Chondrocyte (in vitro differentiated cells): ENCODE measurements at regions not wholly inside any gene's neighbourhood (a gene's known extent, or its start where the extent isn't known, plus 50 kb on each side); places are given as distances from the start of the nearest gene placed in this dataset.
"Not testable (repeated sequence)": the region's sequence is repeated elsewhere in the genome, so short reads cannot be mapped to it uniquely, and the experiment has no call there.

Experiments
- DNase-seq: peaks from one replicate; pipeline ENCODE4 v3.0.0; 2021; ENCODE audit warnings: mixed read lengths, low spot score
- H3K27ac Mint-ChIP-seq: one replicate; pipeline ENCODE4 v1.8.0; 2021; ENCODE audit warnings: mild to moderate bottlenecking, moderate library complexity, mixed read lengths; ENCODE audit not compliant: unreplicated experiment
- H3K27me3 Mint-ChIP-seq: 2 replicates; pipeline ENCODE4 v1.8.0; 2021; ENCODE audit warnings: low read depth, mixed read lengths
- H3K36me3 Mint-ChIP-seq: 2 replicates; pipeline ENCODE4 v1.8.0; 2021; ENCODE audit warnings: low read depth, mixed read lengths
- H3K4me1 Mint-ChIP-seq: 2 replicates; pipeline ENCODE4 v1.8.0; 2021; ENCODE audit warnings: low read depth, mild to moderate bottlenecking, mixed read lengths
- H3K4me3 Mint-ChIP-seq: one replicate; pipeline ENCODE4 v1.8.0; 2021; ENCODE audit warnings: mild to moderate bottlenecking, moderate library complexity, mixed read lengths; ENCODE audit not compliant: unreplicated experiment
- H3K9me3 Mint-ChIP-seq: 2 replicates; pipeline ENCODE4 v1.8.0; 2021; ENCODE audit warnings: low read depth, mixed read lengths
- CTCF ChIP-seq: fragments of 200-600 bp; sonication (generic); IDR thresholded peaks from 2 replicates; pipeline ENCODE4 v1.5.0; 2021; ENCODE audit warnings: antibody characterized with exemption, mild to moderate bottlenecking, moderate library complexity

- Mint-ChIP-seq H3K27me3 (peaks cover 4% of the 10 kb centered on the region), H3K27ac (no peak overlapping the region), H3K4me1 (peaks cover 6% of the 10 kb centered on the region), H3K4me3 (no peak overlapping the region), H3K36me3 (no peaks in the 10 kb centered on the region), H3K9me3 (no peaks in the 10 kb centered on the region)
- DNase-seq: no peak
- TF ChIP-seq CTCF: no peak
Measured at GRCh38 chr3:25844891-25845290, 55.0 kb downstream of the OXSM start.

GRCh38 chr3:25846282-25846681 lies 56.4 kb downstream of the OXSM start:
- no peaks in the 10 kb centered on the region for H3K9me3 Mint-ChIP-seq
- no peak overlapping the region for H3K4me3 Mint-ChIP-seq
- H3K4me1 Mint-ChIP-seq: peaks cover 7% of the 10 kb centered on the region

GRCh38 chr3:25849091-25849490 lies 59.2 kb downstream of the OXSM start:
- no peak for TF ChIP-seq CTCF
- H3K27ac Mint-ChIP-seq: no peak overlapping the region
- H3K27me3 Mint-ChIP-seq: no peaks in the 10 kb centered on the region
- H3K36me3 Mint-ChIP-seq: no peaks in the 10 kb centered on the region
- H3K4me1 Mint-ChIP-seq: peaks cover 12% of the 10 kb centered on the region
- no peak for DNase-seq
- H3K9me3 Mint-ChIP-seq: no peaks in the 10 kb centered on the region
- no peak overlapping the region for H3K4me3 Mint-ChIP-seq

More at GRCh38 chr3:25846282-25846681, 56.4 kb downstream of the OXSM start:
- Mint-ChIP-seq H3K36me3 (no peaks in the 10 kb centered on the region), H3K27me3 (no peaks in the 10 kb centered on the region), H3K27ac (no peak overlapping the region)
- no peak for DNase-seq
- TF ChIP-seq CTCF: no peak

- no peaks in the 10 kb centered on the region for H3K36me3 Mint-ChIP-seq
- H3K27ac Mint-ChIP-seq: peak overlapping the region; percentile 28
- H3K4me1 Mint-ChIP-seq: peaks cover 19% of the 10 kb centered on the region
- TF ChIP-seq CTCF: no peak
- H3K9me3 Mint-ChIP-seq: no peaks in the 10 kb centered on the region
- no peaks in the 10 kb centered on the region for H3K27me3 Mint-ChIP-seq
- DNase-seq: no peak
- H3K4me3 Mint-ChIP-seq: no peak overlapping the region
Measured at GRCh38 chr3:25849641-25850385, 59.9 kb downstream of the OXSM start.

GRCh38 chr3:25851693-25852259 lies 61.9 kb downstream of the OXSM start:
- not testable (repeated sequence) for H3K36me3 Mint-ChIP-seq, H3K4me3 Mint-ChIP-seq, H3K27me3 Mint-ChIP-seq, H3K9me3 Mint-ChIP-seq, H3K27ac Mint-ChIP-seq
- peak; percentile 85 for DNase-seq
- peaks cover 25% of the 10 kb centered on the region for H3K4me1 Mint-ChIP-seq

GRCh38 chr3:25854214-25854613 lies 64.3 kb downstream of the OXSM start:
- peak overlapping the region; percentile 85 for H3K27ac Mint-ChIP-seq
- H3K4me3 Mint-ChIP-seq: no peak overlapping the region
- no peaks in the 10 kb centered on the region for H3K9me3 Mint-ChIP-seq
- no peaks in the 10 kb centered on the region for H3K27me3 Mint-ChIP-seq
- no peak for DNase-seq
- no peak for TF ChIP-seq CTCF
- no peaks in the 10 kb centered on the region for H3K36me3 Mint-ChIP-seq
- H3K4me1 Mint-ChIP-seq: peaks cover 25% of the 10 kb centered on the region
